ENCODE measurements at regions not wholly inside any gene's neighbourhood (a gene's known extent, or its start where the extent isn't known, plus 50 kb on each side); places are given as distances from the start of the nearest gene placed in this dataset.

DNA sequence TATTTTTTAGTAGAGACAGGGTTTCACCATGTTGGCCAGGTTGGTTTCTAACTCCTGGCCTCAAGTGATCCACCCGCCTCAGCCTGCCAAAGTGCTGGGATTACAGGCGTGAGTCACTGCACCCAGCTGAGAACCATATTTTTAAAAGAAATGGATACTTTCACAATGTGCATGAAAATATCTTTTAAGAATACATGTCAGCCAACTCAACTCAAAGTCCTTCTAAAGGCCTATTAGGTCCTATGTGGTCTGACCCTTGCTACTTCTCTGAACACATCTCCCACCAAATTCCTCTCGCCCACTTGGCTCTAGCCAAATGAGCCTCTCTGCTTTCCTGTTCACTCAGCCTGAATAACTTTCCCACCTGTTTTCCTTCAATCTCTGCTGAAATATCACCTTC is 119.6 kb downstream of the MTX2 start:
- CTCF ChIA-PET: no interaction called here

DNA sequence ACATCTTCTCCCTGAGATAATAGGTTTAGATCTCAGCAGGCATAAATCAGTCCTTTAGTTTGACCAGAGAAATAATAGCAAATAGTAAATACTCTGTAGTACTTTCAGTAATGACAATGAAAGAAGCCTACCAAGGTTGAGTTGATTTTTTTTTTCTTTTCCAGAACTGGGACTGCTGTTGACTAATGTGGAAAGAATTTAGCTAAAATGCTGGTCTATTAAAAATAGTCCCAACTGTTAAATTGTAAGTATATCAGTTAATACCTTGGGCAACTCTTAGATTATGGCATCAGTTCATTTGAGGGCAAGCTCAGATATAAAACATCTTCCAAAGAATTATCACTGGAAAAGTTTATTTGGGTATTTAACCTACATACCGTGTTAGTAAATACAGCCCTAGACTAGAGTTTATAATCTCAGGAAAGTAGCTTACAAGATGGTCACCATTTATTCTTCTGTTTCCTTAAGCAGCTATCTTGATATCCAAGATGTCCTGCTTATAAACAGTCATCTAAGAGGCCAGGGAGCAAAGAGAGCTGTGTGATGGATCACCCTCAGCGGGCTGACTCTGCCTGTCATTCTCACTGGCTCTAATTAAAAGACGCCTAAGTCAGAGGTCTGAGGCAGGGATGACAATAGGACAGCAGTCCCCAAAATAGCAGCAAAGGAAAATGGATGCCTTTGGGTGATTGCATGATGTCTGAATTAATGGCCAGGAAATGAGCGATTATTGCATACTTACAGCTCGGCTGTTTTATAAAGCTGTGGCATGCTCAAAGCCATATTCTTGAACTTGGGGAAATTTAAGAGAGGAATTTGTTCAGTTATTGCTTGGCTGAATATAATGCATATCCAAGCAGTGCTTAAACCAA is 121.3 kb downstream of the MTX2 start:
- Mint-ChIP-seq H3K27me3 (ENCODE audit: unreplicated experiment) (no peaks in the 10 kb centered on the region), H3K4me3 (ENCODE audit: low read depth, unreplicated experiment) (no peak overlapping the region), H3K36me3 (ENCODE audit: insufficient read depth, unreplicated experiment) (no peaks in the 10 kb centered on the region), H3K9me3 (ENCODE audit: low read depth, unreplicated experiment) (no peaks in the 10 kb centered on the region), H3K27ac (ENCODE audit: unreplicated experiment) (no peak overlapping the region), H3K4me1 (ENCODE audit: low read depth, unreplicated experiment) (peaks cover 8% of the 10 kb centered on the region)
- no peak for DNase-seq
- TF ChIP-seq, protein P1, sequence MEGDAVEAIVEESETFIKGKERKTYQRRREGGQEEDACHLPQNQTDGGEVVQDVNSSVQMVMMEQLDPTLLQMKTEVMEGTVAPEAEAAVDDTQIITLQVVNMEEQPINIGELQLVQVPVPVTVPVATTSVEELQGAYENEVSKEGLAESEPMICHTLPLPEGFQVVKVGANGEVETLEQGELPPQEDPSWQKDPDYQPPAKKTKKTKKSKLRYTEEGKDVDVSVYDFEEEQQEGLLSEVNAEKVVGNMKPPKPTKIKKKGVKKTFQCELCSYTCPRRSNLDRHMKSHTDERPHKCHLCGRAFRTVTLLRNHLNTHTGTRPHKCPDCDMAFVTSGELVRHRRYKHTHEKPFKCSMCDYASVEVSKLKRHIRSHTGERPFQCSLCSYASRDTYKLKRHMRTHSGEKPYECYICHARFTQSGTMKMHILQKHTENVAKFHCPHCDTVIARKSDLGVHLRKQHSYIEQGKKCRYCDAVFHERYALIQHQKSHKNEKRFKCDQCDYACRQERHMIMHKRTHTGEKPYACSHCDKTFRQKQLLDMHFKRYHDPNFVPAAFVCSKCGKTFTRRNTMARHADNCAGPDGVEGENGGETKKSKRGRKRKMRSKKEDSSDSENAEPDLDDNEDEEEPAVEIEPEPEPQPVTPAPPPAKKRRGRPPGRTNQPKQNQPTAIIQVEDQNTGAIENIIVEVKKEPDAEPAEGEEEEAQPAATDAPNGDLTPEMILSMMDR (IDR thresholded peaks at IDR 0.05; ENCODE audit: unreplicated experiment): no peak
- CTCF ChIA-PET: no interaction called here
- intact Hi-C loops (cut with micrococcal nuclease; ENCODE audit: unreplicated experiment): no loop called here
- no TSS peak for BruUV-seq (replicated peaks)

More for the DNA sequence above, 119.6 kb downstream of the MTX2 start:
- Mint-ChIP-seq H3K27ac (ENCODE audit: unreplicated experiment) (no peak overlapping the region), H3K4me3 (ENCODE audit: low read depth, unreplicated experiment) (no peak overlapping the region), H3K36me3 (ENCODE audit: insufficient read depth, unreplicated experiment) (no peaks in the 10 kb centered on the region), H3K4me1 (ENCODE audit: low read depth, unreplicated experiment) (no peaks in the 10 kb centered on the region), H3K9me3 (ENCODE audit: low read depth, unreplicated experiment) (no peaks in the 10 kb centered on the region), H3K27me3 (ENCODE audit: unreplicated experiment) (no peaks in the 10 kb centered on the region)
- TF ChIP-seq, protein P1 (IDR thresholded peaks at IDR 0.05; ENCODE audit: unreplicated experiment): no peak
- no TSS peak for BruUV-seq (replicated peaks)
- DNase-seq: no peak
- intact Hi-C loops (cut with micrococcal nuclease; ENCODE audit: unreplicated experiment): no loop called here

DNA sequence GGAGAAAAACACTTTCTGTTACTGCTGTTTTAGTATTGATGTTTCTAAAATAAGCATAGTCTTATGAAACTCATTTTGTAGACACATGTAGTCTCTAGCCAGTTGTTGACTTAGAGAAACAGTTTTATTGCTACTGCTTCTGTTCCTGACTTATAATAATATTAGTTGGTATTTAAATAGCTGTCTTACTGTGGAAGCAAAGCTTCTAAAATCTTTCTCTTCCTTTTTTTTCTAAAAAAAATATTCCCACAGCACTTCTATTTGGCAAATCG is 121.8 kb downstream of the MTX2 start:
- CTCF ChIA-PET: no interaction called here
- no peak overlapping the region for H3K27ac Mint-ChIP-seq (ENCODE audit: unreplicated experiment)
- no peaks in the 10 kb centered on the region for H3K9me3 Mint-ChIP-seq (ENCODE audit: low read depth, unreplicated experiment)
- BruUV-seq (replicated peaks): no TSS peak
- H3K4me3 Mint-ChIP-seq (ENCODE audit: low read depth, unreplicated experiment): no peak overlapping the region
- TF ChIP-seq, protein P1 (IDR thresholded peaks at IDR 0.05; ENCODE audit: unreplicated experiment): no peak
- no peaks in the 10 kb centered on the region for H3K27me3 Mint-ChIP-seq (ENCODE audit: unreplicated experiment)
- H3K36me3 Mint-ChIP-seq (ENCODE audit: insufficient read depth, unreplicated experiment): no peaks in the 10 kb centered on the region
- intact Hi-C loops (cut with micrococcal nuclease; ENCODE audit: unreplicated experiment): no loop called here
- no peak for DNase-seq
- H3K4me1 Mint-ChIP-seq (ENCODE audit: low read depth, unreplicated experiment): peaks cover 12% of the 10 kb centered on the region

DNA sequence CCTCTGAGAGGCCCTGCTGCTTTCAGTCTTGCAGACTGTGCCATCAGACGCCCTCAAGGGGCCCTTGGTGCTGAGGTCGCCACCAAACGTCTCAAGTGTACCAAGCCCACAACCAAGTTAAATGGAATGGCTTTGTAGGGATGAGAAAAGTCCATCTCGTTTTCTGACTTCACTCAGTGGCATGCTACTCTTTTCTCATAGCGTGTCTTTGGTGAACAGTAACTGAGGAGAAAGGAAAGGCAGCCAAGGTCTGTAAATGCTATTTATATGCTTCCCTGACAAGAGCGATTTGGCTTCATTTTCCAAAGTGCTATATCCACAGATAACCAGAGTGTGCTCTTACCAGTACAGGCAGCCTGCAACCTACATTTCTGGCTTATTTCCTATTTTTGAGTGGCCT is 123.0 kb downstream of the MTX2 start:
- Mint-ChIP-seq H3K27me3 (ENCODE audit: unreplicated experiment) (no peaks in the 10 kb centered on the region), H3K27ac (ENCODE audit: unreplicated experiment) (no peak overlapping the region), H3K36me3 (ENCODE audit: insufficient read depth, unreplicated experiment) (no peaks in the 10 kb centered on the region), H3K9me3 (ENCODE audit: low read depth, unreplicated experiment) (no peaks in the 10 kb centered on the region), H3K4me1 (ENCODE audit: low read depth, unreplicated experiment) (peaks cover 12% of the 10 kb centered on the region), H3K4me3 (ENCODE audit: low read depth, unreplicated experiment) (no peak overlapping the region)
- CTCF ChIA-PET: no interaction called here
- BruUV-seq (replicated peaks): no TSS peak
- no peak for DNase-seq
- intact Hi-C loops (cut with micrococcal nuclease; ENCODE audit: unreplicated experiment): no loop called here
- TF ChIP-seq, protein P1 (IDR thresholded peaks at IDR 0.05; ENCODE audit: unreplicated experiment): no peak

All from Calu3 (cell line).